ENCODE measurements at regions not wholly inside any gene's neighbourhood (a gene's known extent, or its start where the extent isn't known, plus 50 kb on each side); places are given as distances from the start of the nearest gene placed in this dataset.
A peak's percentile ranks its signal among the peaks of the same experiment; 100 is the strongest.

GRCh38 chr1:212528501-212528900 lies 80.1 kb upstream of the ATF3 start:
- no peak for DNase-seq

- no peak for DNase-seq
Measured at GRCh38 chr1:212529211-212529741, 79.3 kb upstream of the ATF3 start.

DNA sequence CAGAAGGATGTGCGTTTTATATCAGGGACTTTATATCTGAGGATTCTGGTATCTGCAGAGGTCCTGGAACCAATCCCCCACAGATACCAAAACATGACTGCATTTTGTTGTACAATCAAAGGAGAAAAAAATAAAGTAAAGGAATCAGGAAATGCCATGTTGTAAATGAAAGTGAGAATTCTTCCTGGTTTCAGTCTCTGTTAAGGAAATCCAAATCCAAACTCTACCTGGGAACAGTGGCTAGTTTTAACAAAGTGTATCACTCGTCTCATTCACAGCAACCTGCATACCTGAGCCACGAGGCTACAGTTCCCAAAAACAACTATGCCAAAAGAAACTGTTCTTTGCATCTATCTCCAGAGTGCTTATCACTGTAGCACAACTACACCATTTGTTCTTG lies 77.3 kb upstream of the ATF3 start:
- no peak for DNase-seq

DNA sequence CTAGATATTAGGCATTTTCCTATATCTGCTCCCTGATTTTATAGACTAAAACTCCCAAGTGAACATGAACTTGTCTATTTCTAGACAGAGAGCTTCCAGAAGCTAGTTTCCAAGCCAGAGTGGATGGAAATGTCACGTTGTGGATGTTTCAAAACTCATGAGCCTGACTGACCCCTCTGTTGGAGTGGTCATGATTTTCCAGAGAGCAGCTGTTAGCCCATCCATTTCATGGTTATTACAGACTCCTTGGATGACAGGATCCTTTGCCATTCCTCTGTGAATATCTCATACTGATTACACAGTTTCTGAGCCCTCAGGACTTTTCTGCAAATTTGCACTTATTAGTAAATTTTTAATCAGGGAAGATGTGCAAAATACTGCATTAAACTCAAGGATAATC lies 76.8 kb upstream of the ATF3 start:
- DNase-seq, result no peak

GRCh38 chr1:212532469-212533147 lies 76.0 kb upstream of the ATF3 start:
- no peak for DNase-seq

DNA sequence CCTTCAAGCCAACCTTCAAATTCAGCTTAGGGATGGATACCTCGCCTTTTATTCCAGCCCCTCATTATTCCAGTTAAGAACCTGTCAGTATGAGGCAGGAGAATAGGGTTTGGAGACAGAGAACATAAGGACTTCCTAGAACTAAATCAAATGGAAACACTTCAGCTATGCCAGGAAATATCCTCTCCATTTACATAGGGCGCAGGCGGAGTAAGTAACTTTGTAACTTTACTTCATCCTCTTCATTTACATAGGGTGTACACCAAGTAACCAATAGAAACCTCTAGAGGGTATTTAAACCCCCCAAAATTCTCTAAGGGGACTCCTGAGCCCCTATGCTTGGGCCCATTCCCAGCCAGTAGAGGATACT lies 75.4 kb upstream of the ATF3 start:
- DNase-seq, result no peak

GRCh38 chr1:212536586-212536985 lies 72.0 kb upstream of the ATF3 start:
- no peak for DNase-seq

GRCh38 chr1:212537610-212538009 lies 71.0 kb upstream of the ATF3 start:
- DNase-seq, result no peak

DNA sequence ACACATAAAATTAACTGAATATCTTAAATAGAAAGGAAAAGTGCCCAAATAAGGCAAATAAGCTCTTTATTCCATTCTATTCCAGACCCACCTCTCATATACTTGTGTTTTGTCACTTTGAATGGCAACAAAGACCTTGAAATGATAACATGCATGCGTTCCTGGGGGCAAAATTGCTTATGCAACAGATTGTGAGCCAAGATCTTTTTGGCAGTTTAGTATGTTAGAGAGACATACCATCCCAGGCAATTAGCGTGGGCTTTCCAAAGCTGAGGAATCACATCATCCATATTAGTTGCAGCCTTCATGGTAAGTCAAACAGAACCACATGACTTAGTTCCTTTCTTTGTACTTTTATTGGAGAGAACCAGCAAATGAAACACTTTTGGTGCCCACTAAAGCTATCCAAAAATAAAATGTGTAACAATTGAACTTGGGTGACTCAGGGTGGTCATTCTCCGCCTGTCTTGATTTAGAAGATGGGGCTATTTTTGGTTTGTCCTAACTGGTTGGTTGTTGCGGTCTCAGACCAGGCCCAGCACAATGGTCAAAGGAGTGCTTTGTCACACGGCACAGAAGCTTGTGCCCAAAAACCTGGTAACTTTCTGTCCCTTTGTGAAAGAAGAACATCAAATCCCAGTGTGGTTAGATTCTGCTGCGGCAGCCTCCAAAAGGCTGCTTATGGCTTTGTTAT lies 68.7 kb upstream of the ATF3 start:
- no peak for DNase-seq

DNA sequence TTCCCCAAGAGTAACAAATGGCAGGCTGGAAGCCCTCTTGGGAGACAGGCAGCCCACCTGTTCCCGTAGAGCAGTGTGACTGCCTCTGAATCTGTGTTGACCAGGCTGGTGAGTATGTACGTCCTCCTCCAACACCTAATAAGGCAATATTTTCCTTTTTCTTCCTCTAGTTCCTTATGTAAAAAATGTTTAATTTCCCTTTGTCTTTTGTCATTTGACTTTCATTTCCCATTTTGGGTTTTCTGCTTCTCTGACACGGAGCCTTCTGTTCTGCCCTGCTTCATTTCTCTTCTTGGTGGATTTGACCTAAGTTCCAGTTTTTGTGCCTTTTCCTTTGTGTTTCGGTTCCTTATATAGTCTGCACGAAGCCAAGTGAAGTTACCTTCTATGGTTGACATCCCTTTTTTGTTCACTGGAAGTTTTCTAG lies 65.8 kb upstream of the ATF3 start:
- peak; percentile 14 for DNase-seq

DNA sequence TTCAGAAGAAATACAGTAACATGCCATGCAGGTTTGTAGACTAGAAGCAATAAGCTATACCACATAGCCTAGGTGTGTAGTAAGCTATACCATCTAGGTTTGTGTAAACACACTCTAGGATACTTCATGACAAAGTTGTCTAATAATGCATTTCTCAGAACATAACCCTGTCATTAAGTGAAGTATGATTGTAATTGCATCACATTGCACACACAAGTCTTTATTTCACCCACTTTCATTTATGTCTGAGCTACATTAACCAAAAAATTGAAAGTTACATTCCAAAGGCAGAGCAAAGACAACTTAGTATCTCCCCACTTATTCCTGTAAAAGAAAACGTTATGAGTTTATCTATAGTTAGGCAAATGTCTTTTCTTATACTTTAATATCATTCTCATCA lies 64.5 kb upstream of the ATF3 start:
- no peak for DNase-seq

GRCh38 chr1:212545941-212546635 lies 62.5 kb upstream of the ATF3 start:
- no peak for DNase-seq

GRCh38 chr1:212549503-212550017 lies 59.0 kb upstream of the ATF3 start:
- no peak for DNase-seq

- DNase-seq, result no peak
Measured at GRCh38 chr1:212551929-212552328, 56.6 kb upstream of the ATF3 start.

DNA sequence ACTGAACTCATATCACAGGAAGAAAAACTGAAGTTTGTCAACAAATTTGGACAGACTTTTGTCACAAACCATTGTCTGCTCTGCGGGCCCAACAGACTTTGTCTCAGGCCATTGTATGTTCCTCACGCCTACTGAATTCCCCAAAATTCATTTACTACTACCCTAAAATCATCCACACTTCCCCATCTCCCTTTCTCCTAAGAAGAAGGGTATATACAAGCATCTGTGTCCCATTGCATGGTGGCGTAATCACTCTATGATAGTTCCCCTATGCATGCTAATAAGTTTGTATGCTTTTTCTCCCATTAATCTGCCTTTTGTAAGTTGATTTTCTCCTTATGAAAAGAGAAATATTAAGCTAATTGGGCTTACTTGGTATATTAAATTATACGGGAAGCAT lies 54.9 kb upstream of the ATF3 start:
- no peak for DNase-seq

GRCh38 chr1:212554401-212554800 lies 54.2 kb upstream of the ATF3 start:
- DNase-seq, result no peak

- DNase-seq, result no peak
Measured at GRCh38 chr1:212555426-212555825, 53.1 kb upstream of the ATF3 start.

DNA sequence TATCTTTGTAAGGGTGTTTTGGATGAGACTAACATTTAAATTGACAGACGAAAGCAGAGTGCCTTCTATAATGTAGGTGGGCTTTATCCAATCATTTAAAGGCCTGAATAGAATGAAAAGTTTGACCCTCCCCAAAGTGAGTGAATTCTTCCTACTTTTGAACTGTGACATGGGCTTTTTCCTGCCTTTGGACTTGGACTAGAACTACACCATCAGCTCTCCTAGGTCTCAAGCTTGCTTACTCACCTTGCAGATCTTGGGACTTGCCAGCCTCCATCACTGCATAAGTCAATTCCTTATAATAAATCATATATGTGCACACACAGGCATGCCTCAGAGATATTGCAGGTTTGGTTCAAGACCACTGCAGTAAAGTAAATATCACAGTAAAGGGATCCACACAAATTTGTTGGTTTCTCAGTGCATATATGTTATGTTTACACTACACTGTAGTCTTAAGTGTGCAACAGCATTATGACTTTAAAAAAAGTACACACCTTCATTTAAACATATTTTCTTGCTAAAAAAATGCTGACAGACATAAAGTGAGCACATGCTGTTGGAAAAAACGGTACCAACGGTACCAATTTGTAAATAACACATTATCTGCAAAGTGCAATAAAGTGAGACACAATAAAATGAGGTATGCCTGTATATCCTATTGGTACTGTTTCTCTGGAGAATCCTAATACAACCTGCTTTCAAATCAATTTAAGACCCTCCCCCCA lies 51.6 kb upstream of the ATF3 start:
- no peak for DNase-seq

- DNase-seq, result no peak
Measured at GRCh38 chr1:212557739-212558692, 50.5 kb upstream of the ATF3 start.

DNA sequence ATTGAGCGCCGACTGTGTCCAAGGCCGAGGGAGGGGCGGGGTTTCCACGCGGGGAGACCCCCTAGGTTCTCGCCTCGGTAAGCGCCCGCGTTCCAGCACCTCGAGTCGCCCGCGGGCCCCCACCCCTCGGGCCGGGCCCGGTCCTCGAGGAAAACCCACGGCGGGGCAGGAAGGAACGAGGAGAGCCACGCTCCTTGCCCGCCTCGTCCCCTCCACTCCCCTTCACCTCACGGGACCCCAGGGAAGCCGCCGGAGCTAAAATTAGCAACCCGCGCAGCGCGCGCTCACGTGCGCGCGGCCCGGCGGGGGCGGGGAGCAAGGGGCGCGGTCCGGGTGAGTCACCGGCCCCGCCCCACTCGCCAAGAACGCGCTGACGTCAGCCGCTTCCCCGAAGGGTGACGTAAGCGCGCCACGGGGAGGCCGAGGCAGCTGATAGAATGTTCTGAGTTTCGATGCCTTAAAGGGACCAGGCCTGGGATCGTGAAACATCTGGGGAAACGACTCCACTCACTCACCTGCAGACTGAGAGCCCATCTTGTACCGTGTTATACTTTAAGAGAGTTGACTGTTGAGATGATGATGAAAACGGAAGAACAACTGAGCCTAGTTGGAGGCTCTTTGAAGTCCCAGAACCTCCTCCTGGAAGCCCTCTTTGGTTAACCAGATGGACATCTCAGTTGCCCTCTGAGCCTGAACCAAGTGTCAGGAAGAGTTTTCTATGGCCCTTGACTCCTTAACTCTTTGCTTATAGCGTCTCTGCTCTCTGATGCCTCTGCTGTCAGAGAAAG lies 49.7 kb upstream of the ATF3 start:
- DNase-seq, result peak; percentile 95

All from CD4-positive, alpha-beta T cell treated with Interleukin-12 subunit alpha and Interleukin-12 subunit beta, for 1 hour (primary cell).